Inflammatory macrophage treated with lipopolysaccharide for 4 hours (primary cell): ENCODE measurements at regions not wholly inside any gene's neighbourhood (a gene's known extent, or its start where the extent isn't known, plus 50 kb on each side); places are given as distances from the start of the nearest gene placed in this dataset.
"Not testable (repeated sequence)": the region's sequence is repeated elsewhere in the genome, so short reads cannot be mapped to it uniquely, and the experiment has no call there.

Experiments used
- DNase-seq: peaks from one replicate; pipeline ENCODE4 v3.0.0-alpha.2; 2020

DNA sequence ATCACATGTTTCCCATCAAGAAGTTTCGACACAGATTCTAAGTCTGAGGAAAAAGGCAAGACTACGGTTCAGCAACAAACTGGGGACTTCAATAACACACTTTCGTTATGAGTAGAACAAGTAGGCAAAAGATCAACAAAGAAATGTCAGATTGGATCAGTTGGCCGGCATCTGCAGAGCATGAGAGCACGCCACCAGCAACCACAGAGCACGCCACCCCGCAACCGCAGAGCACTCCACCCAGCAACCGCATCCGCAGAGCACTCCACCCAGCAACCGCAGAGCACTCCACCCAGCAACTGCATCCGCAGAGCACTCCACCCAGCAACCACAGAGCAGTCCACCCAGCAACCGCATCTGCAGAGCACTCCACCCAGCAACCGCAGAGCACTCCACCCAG, 89.7 kb upstream of the FAM20C start:
- peak; percentile 64 for DNase-seq

DNA sequence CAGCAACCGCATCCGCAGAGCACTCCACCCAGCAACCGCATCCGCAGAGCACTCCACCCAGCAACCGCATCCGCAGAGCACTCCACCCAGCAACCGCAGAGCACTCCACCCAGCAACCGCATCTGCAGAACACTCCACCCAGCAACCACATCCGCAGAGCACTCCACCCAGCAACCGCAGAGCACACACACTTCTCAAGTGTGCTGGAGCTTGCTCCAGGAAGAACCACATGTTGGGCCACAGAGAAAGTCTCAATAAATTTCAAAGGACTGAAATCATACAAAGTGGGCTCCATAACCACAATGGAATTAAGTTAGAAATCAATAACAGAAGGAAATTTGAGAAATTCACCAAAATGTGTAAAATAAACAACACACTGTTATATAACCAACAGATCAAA, 88.4 kb upstream of the FAM20C start:
- DNase-seq: not testable (repeated sequence)

DNA sequence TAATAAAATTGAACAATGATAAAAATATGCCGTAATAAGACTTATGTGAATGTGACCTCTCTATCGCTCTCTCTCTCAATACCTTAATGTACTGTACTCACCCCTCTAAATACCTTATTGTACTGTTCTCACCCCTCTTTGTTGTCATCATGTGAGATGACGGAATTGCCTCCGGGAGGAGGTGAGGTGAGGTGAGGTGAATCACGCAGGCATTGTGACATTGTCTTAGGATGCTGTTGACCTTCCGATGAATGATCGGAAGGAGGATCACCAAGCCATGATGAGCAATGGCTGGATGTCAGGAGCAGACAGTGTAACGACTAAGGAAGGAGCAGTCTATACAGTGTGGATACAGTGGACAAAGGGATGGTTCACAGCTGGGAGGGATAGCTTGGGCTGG, 87.4 kb upstream of the FAM20C start:
- no peak for DNase-seq

DNA sequence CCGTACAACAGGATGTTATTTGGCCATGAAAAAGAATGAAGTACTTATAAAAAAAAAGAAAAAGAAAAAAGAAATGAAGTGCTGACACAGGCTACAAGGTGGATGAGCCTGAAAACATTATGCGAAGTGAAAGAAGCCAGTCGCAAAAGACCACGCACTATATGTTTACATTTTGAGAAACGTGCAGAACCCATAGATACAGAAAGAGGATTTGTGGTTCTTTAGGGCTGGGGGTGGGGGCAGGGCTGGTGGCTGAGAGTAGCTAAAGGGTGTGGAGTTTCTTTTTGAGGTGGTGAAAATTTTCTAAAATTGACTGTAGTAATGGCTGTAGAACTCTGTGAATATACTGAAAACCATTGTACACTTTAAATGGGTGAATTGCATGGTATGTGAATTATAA, 86.0 kb upstream of the FAM20C start:
- no peak for DNase-seq

DNA sequence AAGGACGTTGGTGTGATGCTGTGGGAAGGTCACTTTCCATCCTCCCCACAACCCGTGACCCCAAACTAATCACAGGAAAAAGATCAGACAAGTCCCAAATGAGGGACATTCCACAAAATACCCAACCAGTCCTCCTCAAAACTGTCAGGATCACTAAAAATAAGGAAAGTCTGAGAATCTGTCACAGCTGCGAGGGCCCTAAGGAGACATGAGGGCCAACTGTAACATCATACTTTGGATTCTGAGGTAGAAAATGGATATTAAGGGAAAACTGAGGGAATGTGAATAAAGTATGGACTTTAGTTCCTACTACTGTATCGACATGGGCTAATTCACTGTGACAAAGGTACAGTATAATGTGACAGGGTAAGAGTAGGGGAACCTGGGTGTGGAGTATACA, 85.1 kb upstream of the FAM20C start:
- DNase-seq: no peak

DNA sequence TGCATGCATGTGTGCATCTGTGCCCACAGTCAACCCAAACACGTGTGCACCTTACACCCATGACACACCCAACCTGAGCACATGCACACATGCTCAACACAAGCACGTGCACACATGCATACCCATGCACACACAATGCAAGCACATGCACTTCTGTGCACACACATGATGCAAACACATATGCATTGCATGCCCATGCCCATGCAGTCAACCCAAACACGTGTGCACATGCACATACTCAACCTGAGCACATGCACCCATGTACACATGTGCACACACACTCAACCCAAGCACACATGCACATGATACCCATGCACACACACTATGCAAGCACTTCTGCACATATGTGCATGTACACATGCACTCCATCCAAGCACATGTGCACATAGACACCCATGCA, 84.5 kb upstream of the FAM20C start:
- no peak for DNase-seq

DNA sequence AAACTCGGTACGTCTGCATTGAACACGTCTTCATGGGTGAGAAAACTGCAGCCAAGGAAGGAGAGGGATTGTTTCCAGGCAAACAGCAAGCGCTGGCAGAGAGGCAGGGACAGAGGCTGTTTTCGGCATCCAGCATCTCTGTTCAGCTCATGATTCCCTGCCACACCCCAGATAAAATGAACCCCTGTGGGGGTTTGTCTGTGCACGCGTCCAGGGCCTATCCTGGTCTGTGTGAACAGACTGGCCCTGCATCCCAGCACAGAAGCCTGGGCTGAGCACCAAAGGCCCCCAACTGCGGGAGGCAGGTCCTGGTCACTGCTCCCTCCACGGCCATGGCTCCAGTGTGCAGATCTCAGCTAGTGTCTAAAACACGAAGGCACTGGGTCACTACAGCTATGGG, 83.3 kb upstream of the FAM20C start:
- no peak for DNase-seq

DNA sequence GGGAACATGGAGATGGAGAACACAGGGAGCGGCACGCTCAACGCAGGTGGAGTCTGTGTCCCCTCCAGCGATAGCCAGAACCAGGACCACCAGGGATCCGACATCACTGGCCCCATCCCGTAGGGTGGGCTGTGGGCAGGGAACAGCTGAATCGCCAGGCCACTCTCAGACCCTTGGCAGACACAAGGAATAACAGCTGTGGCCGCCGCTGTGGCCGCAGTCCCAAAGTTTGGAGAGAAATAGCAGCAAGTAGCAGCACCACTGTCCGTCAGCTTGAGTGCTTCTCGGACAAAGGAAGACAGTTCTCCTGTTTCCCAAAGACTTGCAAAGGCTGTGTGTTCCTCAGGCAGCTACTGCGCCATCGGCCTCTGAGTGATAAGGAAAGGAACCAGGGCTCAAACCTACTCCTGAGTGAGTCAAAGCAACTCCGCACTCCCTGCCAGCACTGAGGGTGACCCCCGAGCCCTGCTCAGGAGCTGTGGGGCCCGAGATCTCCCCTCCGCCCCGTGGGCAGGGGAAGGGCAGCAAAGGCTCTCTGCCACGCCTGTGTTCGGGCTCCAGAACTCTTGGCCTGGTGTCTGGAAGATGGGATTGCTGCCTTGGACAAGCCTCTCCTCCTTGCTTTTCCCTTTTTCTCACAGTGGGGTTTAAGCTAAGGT, 82.3 kb upstream of the FAM20C start:
- no peak for DNase-seq

DNA sequence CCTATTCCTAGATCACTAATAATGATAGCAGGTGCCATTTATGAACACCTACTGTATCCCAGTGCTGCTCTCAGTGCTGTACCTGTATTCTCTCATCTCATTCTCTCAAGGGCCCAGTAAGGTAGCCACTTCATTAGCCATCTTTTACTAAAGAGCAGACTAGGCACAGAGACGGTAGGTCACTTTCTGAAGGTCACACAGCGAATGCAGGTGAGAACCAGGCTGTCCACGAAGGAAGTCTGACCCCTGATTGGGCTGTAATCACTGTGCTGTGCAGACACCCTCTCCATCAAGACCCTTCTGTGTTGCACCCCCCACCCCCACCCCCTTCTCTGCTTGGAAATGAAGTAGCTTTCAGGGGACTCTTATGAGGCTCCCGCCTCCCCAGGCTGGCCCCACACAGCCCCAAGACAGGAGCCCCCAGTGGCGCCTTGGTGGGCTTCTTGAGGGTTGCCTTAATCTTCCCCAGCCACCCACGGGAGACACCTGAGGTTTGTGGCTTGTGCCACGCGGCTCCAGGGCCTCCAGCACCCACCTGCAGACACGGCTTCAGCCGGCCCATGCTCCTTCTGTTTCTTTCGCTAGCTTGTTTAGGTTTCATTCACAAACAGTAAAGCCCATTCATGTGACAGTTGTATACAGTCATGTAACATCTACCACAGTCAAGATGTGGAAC, 81.7 kb upstream of the FAM20C start:
- DNase-seq: no peak

DNA sequence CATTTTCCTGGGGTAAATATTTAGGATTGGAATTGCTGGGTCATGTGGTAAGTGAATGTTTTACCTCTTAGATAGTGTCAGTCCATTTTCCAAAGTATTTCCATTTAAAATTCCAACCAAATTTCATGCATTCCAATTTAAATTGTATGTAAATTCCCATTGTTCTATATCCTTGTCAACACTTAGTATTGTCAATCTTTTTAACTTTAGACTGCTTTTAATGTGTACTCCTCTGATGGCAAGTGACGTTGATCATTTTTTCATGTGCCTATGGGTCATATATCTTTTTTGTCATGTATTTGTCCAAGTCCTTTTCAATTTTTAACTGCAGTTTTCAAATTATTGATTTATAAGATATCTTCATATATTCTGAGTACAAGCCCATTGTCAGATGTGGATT, 80.8 kb upstream of the FAM20C start:
- DNase-seq: no peak

DNA sequence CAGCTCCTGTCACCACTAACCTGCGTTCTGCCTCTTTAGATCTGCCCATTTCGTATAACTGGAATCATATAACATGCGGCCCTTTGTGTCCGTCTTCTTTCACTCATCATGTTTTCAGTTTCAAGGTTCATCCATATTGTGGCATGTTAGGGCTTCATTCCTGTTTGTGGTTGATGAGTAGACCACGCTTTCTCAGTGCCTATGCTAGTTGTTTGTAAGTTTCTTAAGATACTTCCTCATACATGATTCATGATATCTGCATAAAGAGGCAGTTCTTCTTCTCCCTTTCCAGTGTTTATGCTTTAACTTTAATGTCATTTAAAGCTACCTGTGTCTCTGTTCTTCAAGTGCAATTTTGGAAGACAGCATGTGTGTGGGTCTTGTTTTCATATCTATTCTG, 79.5 kb upstream of the FAM20C start:
- DNase-seq: peak; percentile 94

DNA sequence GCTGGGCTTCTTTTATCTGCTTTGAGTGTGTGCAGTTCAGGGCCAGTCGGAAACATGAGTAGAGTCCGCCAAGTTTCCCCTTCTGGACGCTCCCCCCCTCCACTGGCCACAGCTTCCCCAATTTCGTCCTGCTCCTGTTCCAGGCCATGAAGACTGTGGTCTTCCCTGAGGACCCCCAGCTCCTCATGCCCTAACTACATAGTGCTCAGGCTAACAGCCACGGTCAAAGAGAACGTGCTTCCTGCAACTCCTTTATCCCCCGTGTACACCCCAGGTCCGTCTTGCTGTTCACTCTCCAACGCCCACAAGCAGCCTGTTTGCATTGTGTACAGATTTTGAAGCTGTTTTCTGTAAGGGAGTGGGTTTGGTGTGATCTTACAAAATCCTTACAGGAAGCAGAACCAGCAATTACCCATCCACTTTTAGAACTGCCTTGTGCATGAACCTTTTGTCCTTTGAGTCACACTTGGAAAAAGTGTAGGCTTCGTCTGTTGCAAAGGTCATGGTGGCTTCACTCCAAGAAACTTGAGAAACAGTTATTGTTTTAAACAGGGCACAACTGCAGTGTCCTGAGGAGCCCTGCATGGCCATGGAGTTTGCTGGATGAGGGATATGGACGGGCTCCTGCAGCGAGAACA, 77.0 kb upstream of the FAM20C start:
- DNase-seq: peak; percentile 96

DNA sequence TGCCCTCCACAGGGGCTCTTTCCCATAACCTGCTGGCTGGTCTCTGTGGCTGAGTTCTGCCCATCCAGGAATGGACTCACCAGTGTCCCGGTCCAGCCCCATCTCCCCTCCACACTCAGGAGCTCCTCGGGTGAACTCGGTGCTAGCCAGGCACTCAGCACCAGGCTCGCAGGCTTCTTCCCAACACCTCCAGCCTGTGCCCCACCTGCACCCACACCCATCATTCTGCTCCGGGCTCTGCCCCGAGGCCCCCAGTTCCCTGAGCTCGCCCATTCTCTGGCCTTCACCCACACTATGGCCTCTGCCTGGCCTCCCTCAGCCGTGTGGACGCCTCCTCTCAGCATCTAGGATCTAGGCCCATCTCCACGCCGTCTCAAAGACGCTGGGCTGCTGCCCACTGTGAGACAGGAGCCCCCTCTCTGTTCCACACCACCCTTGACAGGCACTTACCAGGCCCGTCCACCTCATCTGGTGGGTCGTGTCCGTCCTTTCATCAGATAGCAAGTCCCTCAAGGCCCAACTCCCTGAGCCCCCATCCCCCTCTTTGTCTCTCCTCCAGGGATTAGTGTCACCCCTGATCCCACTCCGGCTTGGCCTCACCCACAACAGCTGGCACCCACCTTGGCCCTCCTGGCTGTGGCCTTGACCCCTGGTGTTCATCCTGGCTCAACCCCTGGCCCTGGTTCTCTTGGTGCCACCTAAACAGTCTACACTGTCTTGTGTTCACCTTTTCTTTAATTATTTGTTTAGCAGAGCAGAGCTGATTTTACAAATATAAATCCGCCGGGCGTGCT, 76.0 kb upstream of the FAM20C start:
- DNase-seq: no peak

DNA sequence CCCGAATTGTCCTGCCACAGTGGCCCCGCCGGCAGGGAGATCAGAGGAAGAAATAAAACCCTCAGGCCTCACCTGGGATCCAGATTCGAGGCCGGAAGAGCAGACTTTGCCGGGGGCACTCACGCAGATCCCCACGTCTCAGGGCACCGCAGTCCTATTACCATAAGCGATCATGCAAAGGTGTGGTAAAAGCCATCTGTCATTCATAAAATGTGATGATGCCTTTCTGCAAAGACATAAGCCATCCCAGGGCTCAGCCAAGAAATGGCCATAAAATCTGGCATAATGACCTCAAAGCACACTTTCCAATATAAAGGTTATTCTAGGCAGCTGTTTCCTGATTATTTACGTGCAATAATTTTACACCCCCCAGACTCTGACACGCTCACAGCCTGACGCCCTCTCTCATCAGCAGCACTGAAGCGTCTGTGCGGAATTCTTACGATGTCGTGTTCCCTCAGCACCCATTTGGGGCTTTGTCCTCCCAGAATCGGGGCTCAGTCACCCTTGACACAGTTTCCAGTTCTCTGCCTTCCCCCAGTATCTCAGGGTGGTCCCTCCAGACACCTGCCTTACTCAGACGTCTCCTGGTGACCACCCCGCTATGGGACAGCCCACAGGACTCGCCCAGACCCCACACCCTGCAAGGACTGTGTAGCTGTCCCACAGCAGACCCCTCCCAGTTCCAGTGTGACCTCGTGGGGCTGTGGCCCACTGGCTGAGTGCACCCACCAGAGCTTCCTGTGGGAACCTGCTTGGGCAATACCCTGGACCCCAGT, 74.3 kb upstream of the FAM20C start:
- DNase-seq: no peak

DNA sequence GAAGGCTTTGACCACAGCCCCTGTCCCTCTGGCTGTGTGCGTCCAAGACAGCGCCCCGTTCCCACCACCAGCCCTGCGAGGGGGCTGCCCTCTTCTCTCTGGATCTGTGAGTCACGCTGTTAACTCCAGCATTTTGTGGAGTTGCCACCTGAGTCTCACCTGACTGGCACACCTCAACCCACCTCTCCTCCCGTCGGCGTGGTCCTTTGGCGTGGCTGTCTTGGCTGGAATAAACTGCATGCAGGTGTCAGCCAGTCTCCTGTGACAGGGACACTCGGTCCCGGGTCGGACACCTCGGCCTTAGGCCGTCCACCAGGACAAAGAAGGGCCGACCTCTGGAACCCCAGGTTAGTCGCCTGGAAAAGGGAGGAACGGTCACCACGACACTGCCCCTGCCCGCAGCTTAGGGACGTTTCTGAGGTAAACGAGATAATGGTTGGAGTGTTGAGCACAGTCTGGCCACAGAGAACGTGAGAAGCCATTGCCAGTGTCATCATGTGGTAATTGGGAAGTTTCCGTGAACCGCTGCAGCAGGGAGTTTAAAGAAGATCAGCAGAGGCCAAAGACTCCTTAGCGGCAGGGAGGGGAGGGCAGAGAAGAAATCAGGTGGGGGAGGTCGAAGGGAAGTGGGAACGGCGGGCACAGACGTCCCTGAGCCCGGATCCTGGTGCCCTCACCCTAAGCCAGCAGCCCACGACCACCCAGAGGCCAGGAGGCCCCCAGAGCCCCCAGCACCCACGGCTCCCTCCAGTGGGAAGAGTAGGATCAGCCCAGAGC, 73.6 kb upstream of the FAM20C start:
- peak; percentile 73 for DNase-seq

DNA sequence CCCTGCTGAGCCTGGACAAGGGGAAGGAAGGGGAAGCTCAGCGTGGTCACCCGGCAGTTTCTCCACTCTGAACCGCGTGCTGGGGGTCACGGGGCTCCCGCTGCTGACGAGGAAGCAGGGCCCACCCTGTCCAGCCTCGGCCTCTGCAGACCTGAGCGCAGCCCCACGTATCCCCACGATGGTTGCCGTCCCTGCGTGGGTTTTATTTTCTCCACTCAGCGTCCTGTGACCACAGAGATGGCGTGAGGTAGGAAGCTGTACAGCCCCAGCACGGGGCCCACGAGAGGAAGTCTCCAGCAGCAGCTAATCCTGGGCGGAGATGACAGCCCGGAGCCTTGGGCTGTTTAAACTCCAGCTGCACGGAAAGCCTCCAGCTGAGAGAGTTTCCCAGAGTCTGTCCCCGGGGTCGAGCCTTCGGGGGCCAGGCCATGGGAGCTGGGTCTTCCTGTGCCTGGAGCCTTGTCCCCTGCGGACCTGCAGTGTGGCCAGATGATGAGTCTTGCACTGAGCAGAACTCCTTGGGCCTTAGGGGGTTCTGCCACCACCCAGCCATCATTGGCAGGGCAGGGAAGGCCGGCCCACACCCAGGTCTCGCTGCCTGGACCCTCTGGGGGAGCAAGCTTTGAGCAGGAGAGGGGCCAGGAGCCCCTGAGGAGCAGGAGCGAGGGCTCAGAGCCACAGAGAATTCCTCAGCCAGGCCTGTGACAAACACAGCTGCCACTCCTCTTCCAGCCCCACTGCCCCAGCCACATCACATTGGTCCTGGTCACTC, 72.8 kb upstream of the FAM20C start:
- peak; percentile 82 for DNase-seq

DNA sequence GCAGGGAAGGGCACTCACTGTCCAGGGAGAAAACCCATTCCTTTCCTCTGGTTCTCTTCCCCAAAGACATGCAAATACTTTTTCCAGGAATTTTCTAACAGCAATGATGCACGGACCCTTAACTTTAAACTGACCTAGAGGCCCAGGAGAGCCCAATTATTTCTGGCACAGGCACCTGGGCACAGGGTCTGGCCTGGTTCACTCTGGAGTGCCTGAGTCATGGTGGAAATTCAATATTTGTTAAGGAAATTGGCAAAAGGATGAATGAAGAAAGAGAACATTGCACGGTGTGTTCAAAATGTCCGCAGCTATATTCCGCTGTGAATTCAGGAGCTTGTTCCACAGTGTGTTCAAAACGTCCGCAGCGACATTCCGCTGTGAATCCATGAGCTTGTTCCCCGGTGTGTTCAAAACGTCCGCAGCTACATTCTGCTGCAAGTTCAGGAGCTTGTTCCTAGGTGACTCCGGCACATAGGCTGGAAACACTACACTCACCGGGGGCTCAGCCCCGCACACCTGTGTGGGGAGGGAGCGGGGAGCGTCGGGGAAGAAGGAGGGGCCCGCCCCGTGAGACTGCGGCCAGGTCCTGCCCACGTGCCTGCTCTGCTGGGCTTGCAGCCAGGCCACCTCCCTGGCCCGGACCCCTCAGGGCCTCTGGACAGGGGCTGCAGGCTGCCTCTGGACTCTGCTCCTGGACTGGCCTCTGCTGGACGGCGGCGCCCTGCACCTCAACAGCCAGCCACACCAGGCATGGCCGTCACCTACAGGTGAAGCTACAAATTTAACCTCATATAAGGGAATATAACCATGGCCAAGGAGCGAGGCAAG, 72.0 kb upstream of the FAM20C start:
- DNase-seq: no peak

DNA sequence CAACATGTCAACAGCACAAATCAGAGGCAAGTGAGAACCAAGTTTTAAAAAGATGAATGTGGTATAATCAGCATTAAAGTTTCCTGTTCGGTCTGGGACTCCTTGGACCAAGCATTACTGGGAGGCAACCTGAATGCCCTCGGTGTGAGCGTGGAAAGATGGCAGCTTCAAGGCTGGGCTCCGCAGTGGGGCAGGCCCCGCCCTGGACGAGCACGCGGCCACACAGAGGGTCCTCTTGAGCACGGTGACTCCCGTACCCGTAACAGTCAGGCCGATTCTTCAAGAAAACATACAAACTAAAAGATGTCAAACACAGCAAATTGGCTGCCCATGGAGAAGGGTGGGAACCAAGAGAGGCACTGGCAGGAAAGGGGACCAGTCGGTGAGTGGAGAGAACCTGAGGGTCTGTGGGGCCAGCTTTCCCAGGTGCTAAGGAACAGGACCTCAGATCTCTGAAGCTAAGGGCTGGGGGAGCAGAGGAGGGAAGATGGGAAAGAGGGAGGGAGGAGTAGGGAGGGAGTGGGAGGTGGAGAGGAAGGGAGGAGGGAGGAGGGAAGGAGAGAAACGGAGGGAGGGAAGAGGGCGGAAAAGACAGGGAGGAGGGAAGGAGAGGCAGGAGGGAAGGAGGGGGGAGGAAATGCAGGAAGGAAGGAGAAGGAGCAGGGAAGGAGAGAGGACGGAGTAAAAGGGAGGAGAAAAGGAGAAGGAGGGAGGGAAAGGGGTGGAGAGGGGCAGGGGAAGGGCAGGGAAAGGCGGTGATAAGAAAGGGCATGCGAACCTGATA, 71.2 kb upstream of the FAM20C start:
- no peak for DNase-seq

DNA sequence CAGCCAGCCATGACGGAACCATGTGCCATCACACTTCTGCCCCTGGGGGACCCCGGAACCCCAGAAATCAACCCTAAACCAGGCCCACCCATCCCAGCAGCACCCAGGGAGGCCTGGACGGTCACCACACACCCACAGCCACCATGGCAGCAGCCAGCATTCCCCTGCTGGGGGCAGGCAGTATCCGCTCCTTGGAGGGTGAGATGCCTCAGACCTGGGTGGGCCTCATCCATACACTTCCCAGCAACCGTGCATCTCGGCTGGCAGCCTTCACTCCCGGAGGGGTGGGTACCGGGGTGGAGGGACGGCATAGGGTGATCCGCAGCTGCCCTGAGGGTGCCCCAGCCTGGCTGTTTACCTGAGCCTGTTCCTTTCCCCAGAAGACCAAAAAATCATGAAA, 69.1 kb upstream of the FAM20C start:
- DNase-seq: no peak
